ENCODE measurements at regions not wholly inside any gene's neighbourhood (a gene's known extent, or its start where the extent isn't known, plus 50 kb on each side); places are given as distances from the start of the nearest gene placed in this dataset.

DNA sequence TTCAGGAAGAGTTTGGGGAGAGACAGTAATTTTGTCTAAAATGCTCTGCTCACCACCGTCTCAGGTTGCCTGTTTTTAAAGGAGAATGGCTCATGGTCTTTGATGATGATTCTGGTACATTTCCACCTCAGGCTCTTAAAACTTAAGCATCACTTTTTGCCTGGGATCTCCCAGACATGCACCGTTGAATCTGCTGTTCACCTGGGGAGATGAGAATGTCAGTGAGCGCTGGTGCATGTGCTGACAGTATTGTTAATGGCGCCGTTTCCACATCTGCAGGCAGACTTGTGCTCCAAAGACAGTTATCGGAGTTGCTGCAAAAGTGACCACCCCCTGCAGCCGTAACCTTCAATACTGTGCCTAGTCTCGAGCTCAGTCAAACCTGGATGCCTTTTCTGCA, 219.0 kb upstream of the TPM1 start:
- Histone ChIP-seq H3K27me3 (ENCODE audit: control insufficient read depth, insufficient read depth, low read length) (no peaks in the 10 kb centered on the region), H3K9ac (no peak overlapping the region), H2AFZ (no peak overlapping the region), H3K79me2 (no peaks in the 10 kb centered on the region), H3K4me1 (no peaks in the 10 kb centered on the region), H3K4me2 (ENCODE audit: low read length) (no peak overlapping the region), H3K27ac (no peak overlapping the region), H3K9me3 (ENCODE audit: control insufficient read depth, low read length) (no peaks in the 10 kb centered on the region), H3K4me3 (ENCODE audit: low read depth, low read length) (no peak overlapping the region), H3K36me3 (ENCODE audit: control insufficient read depth, insufficient read depth, low read length) (no peaks in the 10 kb centered on the region)
- TF ChIP-seq, protein P1, sequence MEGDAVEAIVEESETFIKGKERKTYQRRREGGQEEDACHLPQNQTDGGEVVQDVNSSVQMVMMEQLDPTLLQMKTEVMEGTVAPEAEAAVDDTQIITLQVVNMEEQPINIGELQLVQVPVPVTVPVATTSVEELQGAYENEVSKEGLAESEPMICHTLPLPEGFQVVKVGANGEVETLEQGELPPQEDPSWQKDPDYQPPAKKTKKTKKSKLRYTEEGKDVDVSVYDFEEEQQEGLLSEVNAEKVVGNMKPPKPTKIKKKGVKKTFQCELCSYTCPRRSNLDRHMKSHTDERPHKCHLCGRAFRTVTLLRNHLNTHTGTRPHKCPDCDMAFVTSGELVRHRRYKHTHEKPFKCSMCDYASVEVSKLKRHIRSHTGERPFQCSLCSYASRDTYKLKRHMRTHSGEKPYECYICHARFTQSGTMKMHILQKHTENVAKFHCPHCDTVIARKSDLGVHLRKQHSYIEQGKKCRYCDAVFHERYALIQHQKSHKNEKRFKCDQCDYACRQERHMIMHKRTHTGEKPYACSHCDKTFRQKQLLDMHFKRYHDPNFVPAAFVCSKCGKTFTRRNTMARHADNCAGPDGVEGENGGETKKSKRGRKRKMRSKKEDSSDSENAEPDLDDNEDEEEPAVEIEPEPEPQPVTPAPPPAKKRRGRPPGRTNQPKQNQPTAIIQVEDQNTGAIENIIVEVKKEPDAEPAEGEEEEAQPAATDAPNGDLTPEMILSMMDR (IDR thresholded peaks at IDR 0.05) = no peak

- Histone ChIP-seq H3K27me3 (ENCODE audit: control insufficient read depth, insufficient read depth, low read length) (no peaks in the 10 kb centered on the region), H3K9me3 (ENCODE audit: control insufficient read depth, low read length) (no peaks in the 10 kb centered on the region), H2AFZ (no peak overlapping the region), H3K79me2 (no peaks in the 10 kb centered on the region), H3K4me2 (ENCODE audit: low read length) (no peak overlapping the region), H3K9ac (no peak overlapping the region), H3K4me3 (ENCODE audit: low read depth, low read length) (no peak overlapping the region), H3K36me3 (ENCODE audit: control insufficient read depth, insufficient read depth, low read length) (no peaks in the 10 kb centered on the region), H3K4me1 (no peaks in the 10 kb centered on the region), H3K27ac (no peak overlapping the region)
- TF ChIP-seq, protein P1 (IDR thresholded peaks at IDR 0.05) = no peak
These were observed 218.2 kb upstream of the TPM1 start for GRCh38 chr15:62824111-62825015.

GRCh38 chr15:62825191-62825590, 217.4 kb upstream of the TPM1 start:
- Histone ChIP-seq H3K9ac (no peak overlapping the region), H3K27ac (no peak overlapping the region), H3K9me3 (ENCODE audit: control insufficient read depth, low read length) (no peaks in the 10 kb centered on the region), H3K4me1 (no peaks in the 10 kb centered on the region), H3K4me2 (ENCODE audit: low read length) (no peak overlapping the region), H3K36me3 (ENCODE audit: control insufficient read depth, insufficient read depth, low read length) (no peaks in the 10 kb centered on the region), H3K79me2 (no peaks in the 10 kb centered on the region), H3K27me3 (ENCODE audit: control insufficient read depth, insufficient read depth, low read length) (no peaks in the 10 kb centered on the region), H3K4me3 (ENCODE audit: low read depth, low read length) (no peak overlapping the region), H2AFZ (no peak overlapping the region)
- TF ChIP-seq, protein P1 (IDR thresholded peaks at IDR 0.05) = no peak

DNA sequence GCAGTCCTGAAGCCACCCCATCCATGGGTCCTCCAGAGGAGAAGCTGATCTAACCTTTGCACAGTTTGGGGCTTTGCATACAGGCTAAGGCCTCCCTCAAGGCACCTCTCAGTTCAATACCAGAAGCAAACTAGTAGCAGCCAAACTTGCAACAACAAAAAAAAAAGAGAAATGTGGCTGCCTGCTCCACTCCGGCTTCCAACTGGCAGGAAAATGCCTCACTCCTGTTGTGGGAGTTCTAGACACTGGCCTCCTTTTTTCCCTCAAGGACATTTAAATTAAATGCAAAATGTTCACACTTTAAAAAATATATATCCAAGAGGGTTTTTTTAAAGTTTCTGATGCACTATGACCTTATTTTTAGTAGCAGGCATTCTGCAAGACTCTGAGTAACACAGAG, 216.0 kb upstream of the TPM1 start:
- Histone ChIP-seq H3K9ac (no peak overlapping the region), H3K4me1 (no peaks in the 10 kb centered on the region), H3K27me3 (ENCODE audit: control insufficient read depth, insufficient read depth, low read length) (no peaks in the 10 kb centered on the region), H3K79me2 (no peaks in the 10 kb centered on the region), H3K4me2 (ENCODE audit: low read length) (no peak overlapping the region), H3K36me3 (ENCODE audit: control insufficient read depth, insufficient read depth, low read length) (no peaks in the 10 kb centered on the region), H3K27ac (no peak overlapping the region), H3K4me3 (ENCODE audit: low read depth, low read length) (no peak overlapping the region), H2AFZ (no peak overlapping the region), H3K9me3 (ENCODE audit: control insufficient read depth, low read length) (no peaks in the 10 kb centered on the region)
- TF ChIP-seq, protein P1 (IDR thresholded peaks at IDR 0.05) = no peak

- Histone ChIP-seq H3K4me2 (ENCODE audit: low read length) (no peak overlapping the region), H3K9me3 (ENCODE audit: control insufficient read depth, low read length) (no peaks in the 10 kb centered on the region), H3K27ac (no peak overlapping the region), H2AFZ (no peak overlapping the region), H3K4me3 (ENCODE audit: low read depth, low read length) (no peak overlapping the region), H3K36me3 (ENCODE audit: control insufficient read depth, insufficient read depth, low read length) (no peaks in the 10 kb centered on the region), H3K9ac (no peak overlapping the region), H3K79me2 (no peaks in the 10 kb centered on the region), H3K27me3 (ENCODE audit: control insufficient read depth, insufficient read depth, low read length) (no peaks in the 10 kb centered on the region), H3K4me1 (no peaks in the 10 kb centered on the region)
- TF ChIP-seq, protein P1 (IDR thresholded peaks at IDR 0.05) = no peak
These were observed 214.2 kb upstream of the TPM1 start for GRCh38 chr15:62828364-62828763.
